Gastrocnemius medialis (tissue), 4 donors: ENCODE measurements at regions not wholly inside any gene's neighbourhood (a gene's known extent, or its start where the extent isn't known, plus 50 kb on each side); places are given as distances from the start of the nearest gene placed in this dataset.

Experiments used
- CTCF ChIP-seq, 5 experiments: fragments of 450-650 bp in 3 of 5; fragments of 200-600 bp in 2 of 5; sonication (generic) in 2 of 5; IDR thresholded peaks in 4 of 5; conservative IDR thresholded peaks in 1 of 5; 1 replicate in 4 of 5; 2 replicates in 1 of 5; pipeline ENCODE4 v1.5.1; 2016 to 2019; ENCODE audit warnings: antibody characterized with exemption in 5 of 5, mild to moderate bottlenecking in 3 of 5, moderate library complexity in 3 of 5
- POLR2A ChIP-seq, 2 donors: fragments of 450-650 bp; IDR thresholded peaks; one replicate each; pipeline ENCODE4 v1.6.1; 2017; ENCODE audit warnings: antibody characterized with exemption in 2 of 2, mild to moderate bottlenecking in 2 of 2, moderate library complexity in 2 of 2

GRCh38 chr5:34524123-34524522, 132.0 kb upstream of the RAI14 start:
- TF ChIP-seq POLR2A (IDR thresholded peaks at IDR 0.05) (no peak), CTCF (IDR thresholded peaks at IDR 0.05 in 4 of 5, conservative IDR thresholded peaks at IDR 0.05 in 1 of 5) (no peak)
